ENCODE measurements at regions not wholly inside any gene's neighbourhood (a gene's known extent, or its start where the extent isn't known, plus 50 kb on each side); places are given as distances from the start of the nearest gene placed in this dataset.

DNA sequence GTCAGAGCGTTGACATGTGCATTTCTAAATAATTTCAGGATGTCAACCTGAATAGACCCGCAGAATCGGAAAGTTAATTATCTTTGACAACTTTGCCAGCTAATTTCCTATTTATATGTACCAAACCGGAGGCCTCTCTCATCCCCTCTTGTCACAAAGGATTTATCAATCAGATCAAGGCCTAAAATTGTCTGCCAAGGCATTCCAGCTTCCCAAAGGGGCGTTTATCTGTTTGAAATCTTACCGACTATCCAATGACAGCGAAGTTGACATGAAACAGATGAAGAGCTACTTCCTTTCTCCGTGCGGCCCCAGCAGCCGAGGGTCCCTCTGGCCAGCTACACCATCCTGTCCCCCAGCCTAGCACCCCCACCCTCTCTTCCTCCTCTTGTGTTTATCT is 223.7 kb upstream of the DYNLRB2 start:
- no peaks in the 10 kb centered on the region for H3K4me1 Mint-ChIP-seq
- TF ChIP-seq, protein P1, sequence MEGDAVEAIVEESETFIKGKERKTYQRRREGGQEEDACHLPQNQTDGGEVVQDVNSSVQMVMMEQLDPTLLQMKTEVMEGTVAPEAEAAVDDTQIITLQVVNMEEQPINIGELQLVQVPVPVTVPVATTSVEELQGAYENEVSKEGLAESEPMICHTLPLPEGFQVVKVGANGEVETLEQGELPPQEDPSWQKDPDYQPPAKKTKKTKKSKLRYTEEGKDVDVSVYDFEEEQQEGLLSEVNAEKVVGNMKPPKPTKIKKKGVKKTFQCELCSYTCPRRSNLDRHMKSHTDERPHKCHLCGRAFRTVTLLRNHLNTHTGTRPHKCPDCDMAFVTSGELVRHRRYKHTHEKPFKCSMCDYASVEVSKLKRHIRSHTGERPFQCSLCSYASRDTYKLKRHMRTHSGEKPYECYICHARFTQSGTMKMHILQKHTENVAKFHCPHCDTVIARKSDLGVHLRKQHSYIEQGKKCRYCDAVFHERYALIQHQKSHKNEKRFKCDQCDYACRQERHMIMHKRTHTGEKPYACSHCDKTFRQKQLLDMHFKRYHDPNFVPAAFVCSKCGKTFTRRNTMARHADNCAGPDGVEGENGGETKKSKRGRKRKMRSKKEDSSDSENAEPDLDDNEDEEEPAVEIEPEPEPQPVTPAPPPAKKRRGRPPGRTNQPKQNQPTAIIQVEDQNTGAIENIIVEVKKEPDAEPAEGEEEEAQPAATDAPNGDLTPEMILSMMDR (IDR thresholded peaks at IDR 0.05; ENCODE audit: unreplicated experiment in 3 of 3) = no peak
- no peaks in the 10 kb centered on the region for H3K9me3 Mint-ChIP-seq
- H3K27me3 Mint-ChIP-seq (ENCODE audit: low read depth) = peaks cover 6% of the 10 kb centered on the region
- H3K27ac Mint-ChIP-seq = peak overlapping the region in 1 of 3 experiments; percentile 30
- no peak overlapping the region for H3K4me3 Mint-ChIP-seq
- no peaks in the 10 kb centered on the region for H3K36me3 Mint-ChIP-seq (ENCODE audit: low read depth)

GRCh38 chr16:80314042-80314441 is 226.8 kb upstream of the DYNLRB2 start:
- Mint-ChIP-seq H3K9me3 (no peaks in the 10 kb centered on the region), H3K27me3 (ENCODE audit: low read depth) (no peaks in the 10 kb centered on the region), H3K4me3 (no peak overlapping the region), H3K27ac (no peak overlapping the region), H3K4me1 (peaks cover 9% of the 10 kb centered on the region), H3K36me3 (ENCODE audit: low read depth) (no peaks in the 10 kb centered on the region)
- TF ChIP-seq, protein P1 (IDR thresholded peaks at IDR 0.05; ENCODE audit: unreplicated experiment in 3 of 3) = no peak

DNA sequence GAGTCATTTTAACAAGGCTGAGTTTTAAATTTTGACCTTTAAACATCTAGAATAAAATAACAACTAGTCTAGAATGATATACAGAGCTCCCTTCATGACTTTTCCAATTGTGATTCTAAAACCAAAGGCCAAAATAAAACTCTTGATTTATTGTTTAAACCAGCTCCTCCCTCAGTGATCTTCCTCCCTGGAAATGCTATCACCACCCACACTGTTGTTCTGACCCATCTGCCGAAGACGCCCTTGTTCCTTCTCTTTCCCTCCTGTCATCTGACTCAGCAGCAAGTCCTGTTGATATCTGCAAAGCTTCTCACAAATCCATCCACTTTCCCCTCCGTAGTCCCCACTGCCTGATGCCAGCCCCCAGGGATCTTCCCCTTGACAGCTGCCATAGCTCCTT is 231.6 kb upstream of the DYNLRB2 start:
- no peaks in the 10 kb centered on the region for H3K36me3 Mint-ChIP-seq (ENCODE audit: low read depth)
- no peaks in the 10 kb centered on the region for H3K9me3 Mint-ChIP-seq

DNA sequence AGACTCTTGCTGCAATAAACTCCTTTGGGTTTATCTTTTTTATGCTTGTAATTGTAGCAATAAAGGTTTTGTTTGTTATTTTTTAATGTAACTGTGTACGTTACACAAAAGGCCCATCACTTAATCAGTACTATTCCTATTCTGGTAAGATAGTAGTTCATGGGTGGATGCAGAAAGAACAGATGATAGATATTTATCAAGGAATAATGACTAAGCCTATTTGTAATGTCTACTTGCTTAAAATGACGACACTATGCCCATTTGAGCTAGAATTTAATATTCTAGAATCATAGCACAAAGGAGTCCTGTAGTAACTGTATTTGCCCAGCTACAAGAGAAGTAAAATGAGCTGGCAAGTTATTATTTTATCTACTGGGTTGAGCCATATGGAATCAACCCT is 235.4 kb upstream of the DYNLRB2 start:
- TF ChIP-seq, protein P1 (IDR thresholded peaks at IDR 0.05; ENCODE audit: unreplicated experiment in 3 of 3) = no peak
- Mint-ChIP-seq H3K27me3 (ENCODE audit: low read depth) (peaks cover 6% of the 10 kb centered on the region), H3K27ac (peak overlapping the region in 2 of 3 experiments; percentile 28 to 63), H3K9me3 (no peaks in the 10 kb centered on the region), H3K36me3 (ENCODE audit: low read depth) (no peaks in the 10 kb centered on the region), H3K4me3 (no peak overlapping the region), H3K4me1 (peaks cover 46% of the 10 kb centered on the region)

More for the DNA sequence above, 231.6 kb upstream of the DYNLRB2 start:
- no peaks in the 10 kb centered on the region for H3K27me3 Mint-ChIP-seq (ENCODE audit: low read depth)
- H3K27ac Mint-ChIP-seq = peak overlapping the region; percentile 66 to 86 (median 83)
- TF ChIP-seq, protein P1 (IDR thresholded peaks at IDR 0.05; ENCODE audit: unreplicated experiment in 3 of 3) = no peak
- peak overlapping the region in 1 of 3 experiments; percentile 3 for H3K4me3 Mint-ChIP-seq
- H3K4me1 Mint-ChIP-seq = peaks cover 38% of the 10 kb centered on the region

DNA sequence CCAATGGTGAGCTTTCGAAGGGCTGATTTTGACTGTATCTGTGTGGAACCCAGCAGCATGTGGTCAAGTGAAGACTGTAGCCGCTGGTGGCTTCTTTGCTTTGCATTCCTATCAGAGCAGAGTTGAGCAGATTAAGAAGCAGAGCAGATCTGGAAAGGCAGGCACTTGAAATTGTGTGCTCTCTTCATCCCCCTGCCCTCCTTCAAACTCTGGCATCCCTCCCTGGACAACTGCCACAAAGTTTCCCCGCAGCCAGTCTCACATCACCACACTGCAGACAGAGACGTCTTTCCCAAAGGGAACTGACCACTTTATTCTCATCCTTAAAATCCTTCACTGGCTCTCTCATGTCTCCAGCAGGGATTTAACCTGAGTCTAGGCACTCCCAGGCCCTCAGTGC is 237.1 kb upstream of the DYNLRB2 start:
- H3K9me3 Mint-ChIP-seq = no peaks in the 10 kb centered on the region
- no peak overlapping the region for H3K4me3 Mint-ChIP-seq
- peaks cover 36% of the 10 kb centered on the region for H3K4me1 Mint-ChIP-seq
- TF ChIP-seq, protein P1 (IDR thresholded peaks at IDR 0.05; ENCODE audit: unreplicated experiment in 3 of 3) = no peak
- H3K27ac Mint-ChIP-seq = peak overlapping the region in 2 of 3 experiments; percentile 34 to 81
- H3K27me3 Mint-ChIP-seq (ENCODE audit: low read depth) = peaks cover 6% of the 10 kb centered on the region
- no peaks in the 10 kb centered on the region for H3K36me3 Mint-ChIP-seq (ENCODE audit: low read depth)

DNA sequence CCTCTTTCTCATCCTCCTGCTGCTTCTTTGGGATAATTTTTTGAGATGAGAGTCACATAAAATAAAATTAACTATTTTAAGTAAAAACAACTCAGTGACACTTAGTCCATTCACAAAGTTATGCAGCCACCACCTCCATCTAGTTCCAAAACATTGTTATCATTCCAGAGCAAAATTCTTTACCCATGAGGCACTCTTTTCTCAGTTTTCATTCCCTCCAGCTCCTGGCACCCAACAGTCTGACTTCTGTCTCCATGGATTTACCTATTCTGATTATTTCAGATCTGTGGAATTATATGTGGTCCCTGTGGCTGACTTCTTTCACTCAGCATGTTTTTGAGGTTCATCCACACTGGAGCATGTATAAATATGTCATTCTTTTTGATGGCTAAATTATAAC is 239.9 kb upstream of the DYNLRB2 start:
- Mint-ChIP-seq H3K4me3 (no peak overlapping the region), H3K27ac (peak overlapping the region in 1 of 3 experiments; percentile 2), H3K9me3 (no peaks in the 10 kb centered on the region), H3K4me1 (peaks cover 21% of the 10 kb centered on the region), H3K36me3 (ENCODE audit: low read depth) (no peaks in the 10 kb centered on the region), H3K27me3 (ENCODE audit: low read depth) (peaks cover 6% of the 10 kb centered on the region)
- TF ChIP-seq, protein P1 (IDR thresholded peaks at IDR 0.05; ENCODE audit: unreplicated experiment in 3 of 3) = no peak

Measured in nephron (organoid).